Caco-2 (cell line): ENCODE measurements at regions not wholly inside any gene's neighbourhood (a gene's known extent, or its start where the extent isn't known, plus 50 kb on each side); places are given as distances from the start of the nearest gene placed in this dataset.
"Not testable (repeated sequence)": the region's sequence is repeated elsewhere in the genome, so short reads cannot be mapped to it uniquely, and the experiment has no call there.

Source experiments
- BruUV-seq: library from RNA; stranded (reverse); fragments of 400-500 nt; replicated peaks from 2 replicates; lab custom pipeline; 2021; lab: Mats Ljungman, UMichigan
- CTCF ChIA-PET: fragments of 300-600 bp; sonication (Branson Sonifier 250); formaldehyde crosslinking; loops from one replicate; lab custom pipeline; 2022; ENCODE audit warnings: antibody characterized with exemption; lab: Charles Lee
- POLR2A ChIA-PET: fragments of 300-600 bp; sonication (Branson Sonifier 250); formaldehyde crosslinking; loops from one replicate; lab custom pipeline; 2022; ENCODE audit warnings: antibody characterized with exemption; lab: Charles Lee
- DNase-seq, 2 experiments: peaks; one replicate each; pipeline versions ENCODE4 v3.0.0 to v3.0.0-alpha.2; 2020 to 2022
- H3K27me3 ChIP-seq: replicated peaks from 2 replicates; pipeline ENCODE4 v1.6.0; 2011; ENCODE audit warnings: low read length; ENCODE audit not compliant: control insufficient read depth, insufficient read depth
- H3K36me3 ChIP-seq: 2 replicates; pipeline ENCODE4 v1.5.1; 2011; ENCODE audit warnings: low read length; ENCODE audit not compliant: control insufficient read depth, insufficient read depth
- H3K4me1 ChIP-seq: fragments of 250-450 bp; sonication (Bioruptor Pico); 2 replicates; pipeline ENCODE4 v1.5.1; 2020; ENCODE audit warnings: mild to moderate bottlenecking
- H3K4me3 ChIP-seq: 2 replicates; pipeline ENCODE4 v1.5.1; 2011; ENCODE audit warnings: low read depth, mild to moderate bottlenecking, control low read depth, low read length
- H3K9me3 ChIP-seq: fragments of 250-450 bp; sonication (Bioruptor Pico); 2 replicates; pipeline ENCODE4 v1.5.1; 2020; ENCODE audit warnings: mild to moderate bottlenecking, moderate library complexity
- H3K27ac Mint-ChIP-seq: one replicate; pipeline ENCODE4 v1.8.0; 2022; ENCODE audit warnings: mixed read lengths; ENCODE audit not compliant: unreplicated experiment
- H3K27me3 Mint-ChIP-seq: one replicate; pipeline ENCODE4 v1.8.0; 2022; ENCODE audit warnings: mixed read lengths; ENCODE audit not compliant: insufficient read depth, unreplicated experiment
- H3K36me3 Mint-ChIP-seq: one replicate; pipeline ENCODE4 v1.8.0; 2022; ENCODE audit warnings: mild to moderate bottlenecking, mixed read lengths; ENCODE audit not compliant: insufficient read depth, unreplicated experiment
- H3K4me1 Mint-ChIP-seq: one replicate; pipeline ENCODE4 v1.8.0; 2022; ENCODE audit warnings: low read depth, mixed read lengths; ENCODE audit not compliant: unreplicated experiment
- H3K4me3 Mint-ChIP-seq: one replicate; pipeline ENCODE4 v1.8.0; 2022; ENCODE audit warnings: mild to moderate bottlenecking, moderate library complexity, mixed read lengths; ENCODE audit not compliant: unreplicated experiment
- H3K9me3 Mint-ChIP-seq: one replicate; pipeline ENCODE4 v1.8.0; 2022; ENCODE audit warnings: mixed read lengths; ENCODE audit not compliant: unreplicated experiment
- intact Hi-C: fragments of 100-400 bp; cut with micrococcal nuclease; formaldehyde crosslinking; loops from one replicate; pipeline ENCODE4 v1.10.0; 2022; ENCODE audit not compliant: unreplicated experiment
- TF ChIP-seq, protein P1 (sequence below), 2 experiments: fragments of 200-600 bp in 1 of 2; IDR thresholded peaks; 1 replicate in 1 of 2; 2 replicates in 1 of 2; pipeline versions ENCODE4 v1.5.1 to v1.8.0; 2011 to 2022; ENCODE audit warnings: antibody characterized with exemption in 1 of 2, control low read depth in 1 of 2, inconsistent platforms in 1 of 2, low read depth in 1 of 2, low read length in 1 of 2, mild to moderate bottlenecking in 1 of 2, moderate library complexity in 1 of 2; ENCODE audit not compliant: insufficient read depth in 1 of 2, severe bottlenecking in 1 of 2, unreplicated experiment in 1 of 2

DNA sequence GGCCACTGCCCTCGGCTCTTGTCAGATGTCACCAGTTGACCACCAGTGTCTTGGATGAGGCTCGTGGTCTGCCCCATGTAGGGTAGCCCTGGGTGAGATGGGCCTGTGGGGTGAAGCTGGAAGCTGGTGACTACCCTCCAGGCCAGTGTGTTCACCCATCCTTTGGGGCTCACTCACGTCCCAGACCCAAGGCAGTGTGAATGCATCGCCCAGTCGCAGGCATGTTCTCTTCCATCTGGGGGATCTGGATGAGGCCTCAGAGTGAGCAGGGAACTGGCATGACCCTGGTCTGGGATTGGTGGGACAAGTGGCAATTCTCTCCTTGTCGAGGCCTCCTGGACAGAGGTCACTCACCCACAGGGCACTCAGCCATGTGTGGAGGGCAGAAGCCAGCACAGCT is 120.1 kb upstream of the PHACTR3 start:
- H3K27me3 ChIP-seq = 0 out of 2 replicates have a peak, but pooled peaks cover 2% of the 10 kb centered on the region
- Mint-ChIP-seq H3K4me3 (no peak overlapping the region), H3K9me3 (no peaks in the 10 kb centered on the region), H3K36me3 (no peaks in the 10 kb centered on the region), H3K27me3 (peaks cover 28% of the 10 kb centered on the region), H3K27ac (no peak overlapping the region), H3K4me1 (no peaks in the 10 kb centered on the region)
- no peaks in the 10 kb centered on the region for H3K4me1 ChIP-seq
- intact Hi-C loops = no loop called here
- CTCF ChIA-PET = no interaction called here
- H3K4me3 ChIP-seq = no peak overlapping the region
- no peaks in the 10 kb centered on the region for H3K36me3 ChIP-seq
- peak in 1 of 2 experiments; percentile 36 for DNase-seq
- POLR2A ChIA-PET = no interaction called here
- no TSS peak for BruUV-seq
- no peaks in the 10 kb centered on the region for H3K9me3 ChIP-seq
- TF ChIP-seq, protein P1, sequence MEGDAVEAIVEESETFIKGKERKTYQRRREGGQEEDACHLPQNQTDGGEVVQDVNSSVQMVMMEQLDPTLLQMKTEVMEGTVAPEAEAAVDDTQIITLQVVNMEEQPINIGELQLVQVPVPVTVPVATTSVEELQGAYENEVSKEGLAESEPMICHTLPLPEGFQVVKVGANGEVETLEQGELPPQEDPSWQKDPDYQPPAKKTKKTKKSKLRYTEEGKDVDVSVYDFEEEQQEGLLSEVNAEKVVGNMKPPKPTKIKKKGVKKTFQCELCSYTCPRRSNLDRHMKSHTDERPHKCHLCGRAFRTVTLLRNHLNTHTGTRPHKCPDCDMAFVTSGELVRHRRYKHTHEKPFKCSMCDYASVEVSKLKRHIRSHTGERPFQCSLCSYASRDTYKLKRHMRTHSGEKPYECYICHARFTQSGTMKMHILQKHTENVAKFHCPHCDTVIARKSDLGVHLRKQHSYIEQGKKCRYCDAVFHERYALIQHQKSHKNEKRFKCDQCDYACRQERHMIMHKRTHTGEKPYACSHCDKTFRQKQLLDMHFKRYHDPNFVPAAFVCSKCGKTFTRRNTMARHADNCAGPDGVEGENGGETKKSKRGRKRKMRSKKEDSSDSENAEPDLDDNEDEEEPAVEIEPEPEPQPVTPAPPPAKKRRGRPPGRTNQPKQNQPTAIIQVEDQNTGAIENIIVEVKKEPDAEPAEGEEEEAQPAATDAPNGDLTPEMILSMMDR (IDR thresholded peaks at IDR 0.05; ENCODE audit: insufficient read depth in 1 of 2, low read depth in 1 of 2, low read length in 1 of 2, severe bottlenecking in 1 of 2, unreplicated experiment in 1 of 2) = no peak

DNA sequence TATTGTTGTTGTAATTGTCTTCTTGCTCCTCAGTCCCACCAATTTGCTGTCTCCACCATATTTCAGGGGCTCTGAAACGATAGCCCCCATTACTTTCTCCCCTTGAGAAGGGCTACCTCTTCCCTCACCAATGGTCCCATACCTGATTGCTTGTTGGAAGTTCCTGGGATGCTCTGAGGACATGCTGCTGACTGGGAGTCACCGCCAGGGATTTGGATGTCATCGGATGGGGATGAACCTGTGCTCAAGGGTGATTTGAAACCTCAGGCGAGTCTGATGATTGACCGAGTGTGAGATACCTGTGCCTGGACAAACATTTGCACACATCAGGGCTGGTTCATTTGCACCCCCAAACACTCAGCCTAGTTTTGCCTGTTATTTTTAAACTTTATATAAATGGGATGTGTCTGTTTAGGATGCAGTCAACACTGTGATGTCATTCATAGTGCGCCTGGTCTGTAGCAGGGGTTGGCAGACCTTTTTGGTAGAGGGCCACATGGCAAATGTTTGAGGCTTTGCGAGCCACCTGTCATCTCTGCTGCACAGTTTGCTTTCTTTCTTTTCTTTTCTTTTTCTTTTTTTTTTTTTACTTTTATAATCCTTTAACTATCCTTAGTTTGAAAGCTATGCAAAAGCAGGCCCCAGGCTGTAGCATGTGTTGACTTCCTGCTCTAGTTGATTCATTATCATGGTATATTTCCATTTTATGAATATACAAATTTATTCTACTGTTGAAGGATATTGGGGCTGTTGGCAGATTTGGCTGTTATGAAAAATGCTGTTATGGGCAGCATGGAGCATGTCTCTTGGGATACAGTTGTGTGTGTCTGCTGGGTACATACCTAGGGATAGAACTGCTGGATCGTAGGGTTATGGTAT is 118.5 kb upstream of the PHACTR3 start:
- no peaks in the 10 kb centered on the region for H3K9me3 Mint-ChIP-seq

DNA sequence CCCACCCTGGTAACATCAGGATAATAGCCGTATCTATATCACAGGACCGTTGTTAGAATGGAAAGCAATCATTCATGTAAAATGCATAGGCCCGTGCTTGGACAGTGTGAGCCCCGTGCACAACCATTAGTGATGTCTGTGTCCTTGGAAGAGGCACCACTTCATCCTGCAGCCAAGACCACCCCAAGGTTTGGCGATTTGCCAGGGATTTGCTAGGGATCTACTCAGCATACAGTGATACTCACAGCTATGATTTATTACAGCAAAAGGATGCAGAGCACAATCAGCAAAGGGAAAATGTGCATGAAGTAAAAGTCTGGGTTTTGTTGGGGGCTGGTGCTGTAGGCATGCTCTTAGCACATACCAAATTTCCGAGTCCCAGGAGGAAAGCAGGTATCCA is 115.9 kb upstream of the PHACTR3 start:
- CTCF ChIA-PET, POLR2A ChIA-PET, H3K27ac Mint-ChIP-seq, H3K9me3 ChIP-seq, H3K27me3 ChIP-seq, H3K36me3 ChIP-seq, H3K4me1 ChIP-seq, H3K9me3 Mint-ChIP-seq, BruUV-seq, H3K4me3 Mint-ChIP-seq, H3K36me3 Mint-ChIP-seq, H3K4me1 Mint-ChIP-seq, H3K4me3 ChIP-seq, intact Hi-C loops: not testable (repeated sequence)
- peak in 1 of 2 experiments; percentile 21 for DNase-seq
- peaks cover 27% of the 10 kb centered on the region for H3K27me3 Mint-ChIP-seq

More for the DNA sequence above, 118.5 kb upstream of the PHACTR3 start:
- no peaks in the 10 kb centered on the region for H3K36me3 ChIP-seq
- H3K4me1 ChIP-seq = no peaks in the 10 kb centered on the region
- peaks cover 19% of the 10 kb centered on the region for H3K27me3 Mint-ChIP-seq
- intact Hi-C loops = no loop called here
- BruUV-seq = no TSS peak
- H3K36me3 Mint-ChIP-seq = no peaks in the 10 kb centered on the region
- H3K4me3 ChIP-seq = no peak overlapping the region
- no peaks in the 10 kb centered on the region for H3K4me1 Mint-ChIP-seq
- H3K27ac Mint-ChIP-seq = no peak overlapping the region
- TF ChIP-seq, protein P1 (IDR thresholded peaks at IDR 0.05; ENCODE audit: insufficient read depth in 1 of 2, low read depth in 1 of 2, low read length in 1 of 2, severe bottlenecking in 1 of 2, unreplicated experiment in 1 of 2) = no peak
- ChIA-PET POLR2A (no interaction called here), CTCF (no interaction called here)
- no peaks in the 10 kb centered on the region for H3K9me3 ChIP-seq
- DNase-seq = peak in 1 of 2 experiments; percentile 30
- 0 out of 2 replicates have a peak, but pooled peaks cover 2% of the 10 kb centered on the region for H3K27me3 ChIP-seq
- H3K4me3 Mint-ChIP-seq = no peak overlapping the region

DNA sequence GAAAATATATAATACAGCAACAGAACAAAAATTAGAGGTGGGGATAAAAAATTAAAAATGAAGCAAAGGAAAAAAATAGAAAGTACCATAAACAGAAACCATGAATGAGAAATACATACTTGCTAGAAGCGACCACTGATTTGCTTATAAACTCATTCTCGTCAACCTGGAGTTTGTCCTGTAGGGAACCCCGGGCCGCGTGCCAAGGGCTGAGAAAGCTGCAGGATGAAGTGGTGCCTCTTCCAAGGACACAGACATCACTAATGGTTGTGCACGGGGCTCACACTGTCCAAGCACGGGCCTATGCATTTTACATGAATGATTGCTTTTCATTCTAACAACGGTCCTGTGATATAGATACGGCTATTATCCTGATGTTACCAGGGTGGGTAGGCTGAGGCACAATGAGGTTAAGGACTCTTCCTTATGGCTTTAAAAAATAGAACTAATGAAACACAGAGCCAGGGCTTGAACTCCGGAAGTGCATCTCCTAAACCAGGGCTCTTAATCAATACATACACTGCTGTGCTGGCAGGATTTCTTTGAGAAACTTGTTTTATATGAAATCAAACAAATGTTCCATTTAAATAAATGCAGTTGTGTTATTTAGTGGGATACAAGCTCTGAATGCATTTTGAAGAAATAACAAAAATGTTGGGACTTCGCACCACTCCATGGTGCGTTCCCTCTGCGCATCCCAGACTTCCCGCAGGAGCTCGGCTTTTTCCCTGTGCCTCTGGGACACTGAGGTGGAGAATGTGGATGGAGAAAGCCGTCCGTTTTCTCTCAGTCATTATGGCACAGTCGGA is 113.9 kb upstream of the PHACTR3 start:
- H3K27ac Mint-ChIP-seq, H3K27me3 ChIP-seq, H3K4me1 ChIP-seq, H3K9me3 ChIP-seq, H3K4me1 Mint-ChIP-seq, H3K36me3 ChIP-seq, POLR2A ChIA-PET, H3K4me3 ChIP-seq, BruUV-seq, H3K36me3 Mint-ChIP-seq, H3K4me3 Mint-ChIP-seq, H3K9me3 Mint-ChIP-seq, DNase-seq, CTCF ChIA-PET: not testable (repeated sequence)
- intact Hi-C loops = loop anchor here (10.0 kb wide), 1 partner anchor 266 kb away; no protein-coding TSS in a partner anchor
- H3K27me3 Mint-ChIP-seq = peaks cover 33% of the 10 kb centered on the region
